Panc1 (cell line): ENCODE measurements at regions not wholly inside any gene's neighbourhood (a gene's known extent, or its start where the extent isn't known, plus 50 kb on each side); places are given as distances from the start of the nearest gene placed in this dataset.

ENCODE experiments used
- ATAC-seq: fragments of 200-7000 bp; cut with Tn5 transposase; 2 replicates; pipeline ENCODE4 v1.9.1; 2020; ENCODE audit warnings: mild to moderate bottlenecking, moderate library complexity
- BruUV-seq: library from RNA; stranded (reverse); fragments of 400-500 nt; replicated peaks from 2 replicates; lab custom pipeline; 2021; lab: Mats Ljungman, UMichigan
- CTCF ChIA-PET: fragments of 300-600 bp; sonication (Branson Sonifier 250); formaldehyde crosslinking; loops from one replicate; lab custom pipeline; 2022; ENCODE audit warnings: antibody characterized with exemption; lab: Charles Lee
- POLR2A ChIA-PET: fragments of 300-600 bp; sonication (Branson Sonifier 250); formaldehyde crosslinking; loops from one replicate; lab custom pipeline; 2022; ENCODE audit warnings: antibody characterized with exemption; lab: Charles Lee
- DNase-seq: peaks from one replicate; pipeline ENCODE4 v3.0.0-alpha.2; 2010; ENCODE audit warnings: low read depth, low spot score
- H3K27ac ChIP-seq: 2 replicates; pipeline ENCODE4 v1.5.1; 2011; ENCODE audit warnings: mild to moderate bottlenecking, low read length, inconsistent platforms
- H3K27me3 ChIP-seq: fragments of 200-500 bp; sonication (Bioruptor generic); 2 replicates; pipeline ENCODE4 v1.6.0; 2014; ENCODE audit warnings: low read length, inconsistent platforms; ENCODE audit not compliant: control insufficient read depth, insufficient read depth
- H3K36me3 ChIP-seq: fragments of 200-500 bp; sonication (Bioruptor generic); 2 replicates; pipeline ENCODE4 v1.5.1; 2014; ENCODE audit warnings: inconsistent platforms, mild to moderate bottlenecking, low read length, moderate library complexity; ENCODE audit not compliant: control insufficient read depth, insufficient read depth
- H3K4me1 ChIP-seq: 2 replicates; pipeline ENCODE4 v1.5.1; 2011; ENCODE audit warnings: inconsistent platforms, mild to moderate bottlenecking, low read length, moderate library complexity; ENCODE audit not compliant: control insufficient read depth, insufficient read depth
- H3K4me3 ChIP-seq, 2 experiments: 2 replicates each; pipeline ENCODE4 v1.5.1; 2011 to 2012; ENCODE audit warnings: low read depth in 2 of 2, low read length in 2 of 2, mild to moderate bottlenecking in 2 of 2, inconsistent platforms in 1 of 2, moderate library complexity in 1 of 2
- H3K9me3 ChIP-seq: fragments of 200-500 bp; sonication (Bioruptor generic); 2 replicates; pipeline ENCODE4 v1.5.1; 2014; ENCODE audit warnings: low read depth, mild to moderate bottlenecking, inconsistent platforms, low read length, moderate library complexity; ENCODE audit not compliant: control insufficient read depth, insufficient read depth
- POLR2AphosphoS5 ChIP-seq: IDR thresholded peaks from 2 replicates; pipeline ENCODE4 v1.6.1; 2012; ENCODE audit warnings: mild to moderate bottlenecking, low read depth, low read length, moderate library complexity
- SIN3A ChIP-seq: IDR thresholded peaks from 2 replicates; pipeline ENCODE4 v1.6.1; 2012; ENCODE audit warnings: low read depth, mild to moderate bottlenecking, low read length, moderate library complexity, borderline replicate concordance; ENCODE audit not compliant: insufficient read depth
- TCF7L2 ChIP-seq: IDR thresholded peaks from 2 replicates; pipeline ENCODE4 v1.6.1; 2011; ENCODE audit warnings: mild to moderate bottlenecking, low read depth, low read length, inconsistent platforms
- in situ Hi-C: cut with HindIII; loops from 2 replicates; pipeline ENCODE4 v1.10.0; 2016; ENCODE audit warnings: low sequenced_read_pairs, low pct_unique_long_range_greater_than_20kb
- intact Hi-C: fragments of 100-400 bp; cut with micrococcal nuclease; formaldehyde crosslinking; loops from one replicate; pipeline ENCODE4 v1.10.0; 2022; ENCODE audit not compliant: unreplicated experiment
- TF ChIP-seq, protein P1 (sequence below): fragments of 450-650 bp; IDR thresholded peaks from 2 replicates; pipeline ENCODE4 v1.5.1; 2017; ENCODE audit warnings: mild to moderate bottlenecking
- TF ChIP-seq, protein P2 (sequence below), 2 experiments: IDR thresholded peaks; 2 replicates each; pipeline ENCODE4 v1.6.1; 2011 to 2012; ENCODE audit warnings: low read depth in 2 of 2, control low read depth in 1 of 2, low read length in 1 of 2, mild to moderate bottlenecking in 1 of 2, moderate library complexity in 1 of 2; ENCODE audit not compliant: insufficient read depth in 1 of 2

DNA sequence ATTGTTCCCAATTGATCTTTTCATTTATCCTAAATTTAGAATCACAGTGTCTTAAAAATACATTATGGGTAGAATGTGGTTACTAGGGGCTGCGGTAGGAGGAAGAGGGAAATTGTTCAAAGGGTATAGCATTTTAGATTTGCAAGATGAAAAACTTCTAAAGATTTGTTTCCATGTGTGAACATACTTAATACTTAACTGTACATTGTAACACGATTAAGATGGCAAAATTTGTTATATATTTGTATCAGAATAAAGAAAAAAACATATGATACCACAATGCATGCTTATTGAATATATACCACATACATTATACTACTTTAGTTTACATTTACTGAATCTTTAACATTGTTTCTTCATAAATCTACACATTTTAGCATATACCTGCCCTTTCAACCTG, 677.3 kb upstream of the PCDH20 start:
- no peaks in the 10 kb centered on the region for H3K4me1 ChIP-seq
- TF ChIP-seq POLR2AphosphoS5: no peak
- TF ChIP-seq, protein P1, sequence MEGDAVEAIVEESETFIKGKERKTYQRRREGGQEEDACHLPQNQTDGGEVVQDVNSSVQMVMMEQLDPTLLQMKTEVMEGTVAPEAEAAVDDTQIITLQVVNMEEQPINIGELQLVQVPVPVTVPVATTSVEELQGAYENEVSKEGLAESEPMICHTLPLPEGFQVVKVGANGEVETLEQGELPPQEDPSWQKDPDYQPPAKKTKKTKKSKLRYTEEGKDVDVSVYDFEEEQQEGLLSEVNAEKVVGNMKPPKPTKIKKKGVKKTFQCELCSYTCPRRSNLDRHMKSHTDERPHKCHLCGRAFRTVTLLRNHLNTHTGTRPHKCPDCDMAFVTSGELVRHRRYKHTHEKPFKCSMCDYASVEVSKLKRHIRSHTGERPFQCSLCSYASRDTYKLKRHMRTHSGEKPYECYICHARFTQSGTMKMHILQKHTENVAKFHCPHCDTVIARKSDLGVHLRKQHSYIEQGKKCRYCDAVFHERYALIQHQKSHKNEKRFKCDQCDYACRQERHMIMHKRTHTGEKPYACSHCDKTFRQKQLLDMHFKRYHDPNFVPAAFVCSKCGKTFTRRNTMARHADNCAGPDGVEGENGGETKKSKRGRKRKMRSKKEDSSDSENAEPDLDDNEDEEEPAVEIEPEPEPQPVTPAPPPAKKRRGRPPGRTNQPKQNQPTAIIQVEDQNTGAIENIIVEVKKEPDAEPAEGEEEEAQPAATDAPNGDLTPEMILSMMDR: no peak
- TF ChIP-seq, protein P2, sequence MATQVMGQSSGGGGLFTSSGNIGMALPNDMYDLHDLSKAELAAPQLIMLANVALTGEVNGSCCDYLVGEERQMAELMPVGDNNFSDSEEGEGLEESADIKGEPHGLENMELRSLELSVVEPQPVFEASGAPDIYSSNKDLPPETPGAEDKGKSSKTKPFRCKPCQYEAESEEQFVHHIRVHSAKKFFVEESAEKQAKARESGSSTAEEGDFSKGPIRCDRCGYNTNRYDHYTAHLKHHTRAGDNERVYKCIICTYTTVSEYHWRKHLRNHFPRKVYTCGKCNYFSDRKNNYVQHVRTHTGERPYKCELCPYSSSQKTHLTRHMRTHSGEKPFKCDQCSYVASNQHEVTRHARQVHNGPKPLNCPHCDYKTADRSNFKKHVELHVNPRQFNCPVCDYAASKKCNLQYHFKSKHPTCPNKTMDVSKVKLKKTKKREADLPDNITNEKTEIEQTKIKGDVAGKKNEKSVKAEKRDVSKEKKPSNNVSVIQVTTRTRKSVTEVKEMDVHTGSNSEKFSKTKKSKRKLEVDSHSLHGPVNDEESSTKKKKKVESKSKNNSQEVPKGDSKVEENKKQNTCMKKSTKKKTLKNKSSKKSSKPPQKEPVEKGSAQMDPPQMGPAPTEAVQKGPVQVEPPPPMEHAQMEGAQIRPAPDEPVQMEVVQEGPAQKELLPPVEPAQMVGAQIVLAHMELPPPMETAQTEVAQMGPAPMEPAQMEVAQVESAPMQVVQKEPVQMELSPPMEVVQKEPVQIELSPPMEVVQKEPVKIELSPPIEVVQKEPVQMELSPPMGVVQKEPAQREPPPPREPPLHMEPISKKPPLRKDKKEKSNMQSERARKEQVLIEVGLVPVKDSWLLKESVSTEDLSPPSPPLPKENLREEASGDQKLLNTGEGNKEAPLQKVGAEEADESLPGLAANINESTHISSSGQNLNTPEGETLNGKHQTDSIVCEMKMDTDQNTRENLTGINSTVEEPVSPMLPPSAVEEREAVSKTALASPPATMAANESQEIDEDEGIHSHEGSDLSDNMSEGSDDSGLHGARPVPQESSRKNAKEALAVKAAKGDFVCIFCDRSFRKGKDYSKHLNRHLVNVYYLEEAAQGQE (IDR thresholded peaks at IDR 0.05; ENCODE audit: insufficient read depth in 1 of 2, low read depth in 2 of 2, low read length in 1 of 2): no peak
- TF ChIP-seq SIN3A: no peak
- TF ChIP-seq TCF7L2: no peak
- in situ Hi-C loops: no loop called here
- DNase-seq (no peak), ATAC-seq (no peak)
- intact Hi-C loops: no loop called here
- ChIA-PET POLR2A (no interaction called here), CTCF (no interaction called here)
- no peak overlapping the region for H3K27ac ChIP-seq
- H3K36me3 ChIP-seq: no peaks in the 10 kb centered on the region
- BruUV-seq: no TSS peak
- H3K27me3 ChIP-seq: no peaks in the 10 kb centered on the region
- H3K4me3 ChIP-seq: no peak overlapping the region
- H3K9me3 ChIP-seq: no peaks in the 10 kb centered on the region

DNA sequence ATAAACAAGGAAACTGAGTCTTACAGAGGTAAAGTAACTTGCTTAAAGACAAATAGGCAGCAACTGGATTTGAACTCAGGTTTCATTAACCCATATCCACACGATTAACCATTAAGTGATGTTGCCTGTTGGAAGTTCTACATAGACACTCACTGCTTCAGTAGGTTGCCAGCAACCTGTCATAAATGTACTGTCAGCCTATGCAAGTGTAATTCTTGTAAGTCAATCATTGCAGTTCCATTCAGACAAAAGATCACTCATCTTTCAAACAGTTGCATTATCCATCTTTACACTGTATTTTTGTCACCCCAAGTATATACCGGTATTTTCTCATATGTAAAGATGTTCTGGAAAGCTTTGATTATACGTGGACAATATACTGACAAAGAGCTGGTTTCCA, 676.9 kb upstream of the PCDH20 start:
- TF ChIP-seq, protein P1: no peak
- TF ChIP-seq POLR2AphosphoS5: no peak
- in situ Hi-C loops (no loop called here), intact Hi-C loops (no loop called here)
- Histone ChIP-seq H3K9me3 (no peaks in the 10 kb centered on the region), H3K27ac (no peak overlapping the region), H3K4me1 (no peaks in the 10 kb centered on the region), H3K36me3 (no peaks in the 10 kb centered on the region), H3K27me3 (no peaks in the 10 kb centered on the region), H3K4me3 (no peak overlapping the region)
- ATAC-seq (no peak), DNase-seq (no peak)
- POLR2A ChIA-PET: no interaction called here
- CTCF ChIA-PET: no interaction called here
- no TSS peak for BruUV-seq

DNA sequence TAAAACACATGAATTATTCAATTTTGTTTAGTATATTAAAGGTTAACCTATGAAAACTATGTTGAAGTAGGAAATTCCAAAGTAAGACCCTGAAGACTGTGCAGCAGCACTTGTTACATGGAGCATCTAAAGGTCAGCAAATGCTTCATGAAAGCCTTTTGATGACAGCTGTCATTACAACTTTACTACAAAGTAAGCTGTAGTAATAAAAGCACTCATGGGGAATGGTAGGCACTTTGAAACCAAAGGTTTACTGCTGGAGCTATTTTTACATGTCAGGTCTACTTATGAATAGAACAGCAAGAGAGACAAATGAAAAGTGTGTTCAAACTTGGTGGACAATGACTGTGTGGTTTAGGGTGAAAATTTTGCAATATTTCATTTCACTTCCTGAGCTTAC, 672.5 kb upstream of the PCDH20 start:
- Histone ChIP-seq H3K36me3 (no peaks in the 10 kb centered on the region), H3K4me3 (no peak overlapping the region), H3K4me1 (no peaks in the 10 kb centered on the region), H3K9me3 (no peaks in the 10 kb centered on the region), H3K27ac (no peak overlapping the region), H3K27me3 (no peaks in the 10 kb centered on the region)
- POLR2A ChIA-PET: no interaction called here
- in situ Hi-C loops: no loop called here
- no peak for DNase-seq
- no peak for ATAC-seq
- TF ChIP-seq, protein P1: no peak
- TF ChIP-seq POLR2AphosphoS5: no peak
- no peak for TF ChIP-seq TCF7L2
- TF ChIP-seq SIN3A: no peak
- TF ChIP-seq, protein P2 (IDR thresholded peaks at IDR 0.05; ENCODE audit: insufficient read depth in 1 of 2, low read depth in 2 of 2, low read length in 1 of 2): no peak
- CTCF ChIA-PET: no interaction called here
- BruUV-seq: no TSS peak
- intact Hi-C loops: no loop called here
